Activated T-cell treated with anti-CD3 and anti-CD28 coated beads for 48 hours (primary cell): ENCODE measurements at regions not wholly inside any gene's neighbourhood (a gene's known extent, or its start where the extent isn't known, plus 50 kb on each side); places are given as distances from the start of the nearest gene placed in this dataset.
"Not testable (repeated sequence)": the region's sequence is repeated elsewhere in the genome, so short reads cannot be mapped to it uniquely, and the experiment has no call there.

Source experiments
- DNase-seq: peaks from one replicate; pipeline ENCODE4 v3.0.0-alpha.2; 2020; ENCODE audit warnings: low read depth

DNA sequence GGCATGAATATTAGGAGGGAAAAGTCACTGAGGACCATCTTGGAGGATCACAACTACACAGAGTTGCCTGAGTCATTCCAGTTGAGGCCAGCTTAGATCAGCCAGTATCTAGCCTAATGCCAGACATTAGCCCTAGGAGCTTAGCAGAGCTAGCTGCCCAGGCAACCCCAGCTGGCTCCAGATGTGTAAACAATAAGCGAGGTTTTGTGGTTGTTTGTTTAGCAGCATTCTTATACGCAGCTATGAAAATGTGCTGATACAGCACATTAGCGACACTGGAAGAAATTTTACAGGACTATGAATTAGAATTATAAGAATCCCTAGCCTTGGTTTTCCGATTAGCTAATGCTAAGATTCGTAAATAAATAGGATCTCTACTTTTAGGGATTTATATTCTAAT, 59.3 kb downstream of the BTBD3 start:
- no peak for DNase-seq

DNA sequence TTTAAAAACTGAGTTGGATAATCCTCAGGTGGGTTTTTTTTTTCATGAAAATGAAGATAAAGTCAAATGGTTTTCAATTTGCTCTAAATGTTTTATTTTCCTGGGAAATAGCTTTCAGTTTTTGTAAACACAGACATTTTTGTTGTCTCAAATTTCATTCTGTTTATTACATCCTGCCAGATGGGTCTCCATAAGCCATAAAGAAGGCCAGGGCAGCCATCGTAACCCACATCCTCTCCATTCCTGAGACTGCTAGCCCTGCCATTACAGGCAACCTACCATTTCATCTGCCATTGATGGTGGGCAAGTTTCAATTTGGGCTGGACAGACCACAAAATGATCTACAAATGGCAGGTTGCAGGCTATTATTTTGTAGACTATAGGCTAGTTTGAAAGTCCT, 60.8 kb downstream of the BTBD3 start:
- no peak for DNase-seq

DNA sequence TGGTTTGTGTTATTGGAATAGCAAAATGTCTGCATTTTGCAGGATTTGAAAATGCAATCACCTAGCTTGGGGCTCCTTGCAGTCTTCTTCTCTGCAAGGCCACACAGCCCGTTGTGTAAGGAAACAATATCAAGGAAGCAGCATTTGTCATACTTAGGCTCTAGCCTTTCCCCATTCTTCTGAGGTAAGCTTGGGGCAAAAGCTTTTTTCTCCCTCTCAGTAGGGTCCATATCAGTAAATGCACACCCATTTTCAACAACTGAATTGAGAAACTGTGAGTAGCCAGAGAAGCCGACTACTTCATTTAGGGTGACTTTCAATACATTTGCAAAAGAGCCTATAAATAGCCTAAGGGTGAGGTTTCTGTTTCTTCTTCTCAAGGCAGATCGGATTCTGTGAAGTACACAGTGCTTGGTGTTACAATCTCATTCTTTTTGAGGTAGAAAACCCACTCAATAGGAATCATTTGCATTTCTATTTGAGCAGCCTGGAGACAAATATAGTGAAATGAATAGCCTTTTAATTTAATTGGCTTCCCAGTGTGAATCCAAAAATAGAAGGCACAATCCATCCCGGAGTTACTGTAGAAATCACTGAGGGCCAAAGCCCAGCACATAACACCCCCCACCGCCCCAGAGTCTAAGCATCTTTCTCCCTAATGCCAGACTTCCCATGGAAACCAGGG, 61.8 kb downstream of the BTBD3 start:
- DNase-seq: no peak

DNA sequence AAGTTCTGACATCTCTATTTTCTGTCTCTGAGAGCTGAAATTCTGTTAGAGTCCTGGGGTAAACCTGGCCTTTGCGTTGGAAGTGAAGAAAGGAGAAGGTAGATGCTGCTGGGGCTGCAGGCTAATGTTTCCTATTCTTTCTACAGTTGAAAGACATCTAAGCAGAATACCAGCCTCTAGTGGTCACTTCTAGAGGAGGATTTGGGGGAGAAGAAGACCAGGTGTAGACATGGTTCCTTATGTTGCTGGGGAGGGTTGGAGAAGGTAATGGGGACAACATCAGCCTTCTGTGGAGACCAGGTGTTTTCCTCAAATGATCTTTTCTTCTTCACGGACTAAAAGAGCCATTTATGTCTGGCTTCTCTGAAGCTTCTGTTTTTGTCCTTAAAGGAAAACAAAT, 62.6 kb downstream of the BTBD3 start:
- DNase-seq: no peak

DNA sequence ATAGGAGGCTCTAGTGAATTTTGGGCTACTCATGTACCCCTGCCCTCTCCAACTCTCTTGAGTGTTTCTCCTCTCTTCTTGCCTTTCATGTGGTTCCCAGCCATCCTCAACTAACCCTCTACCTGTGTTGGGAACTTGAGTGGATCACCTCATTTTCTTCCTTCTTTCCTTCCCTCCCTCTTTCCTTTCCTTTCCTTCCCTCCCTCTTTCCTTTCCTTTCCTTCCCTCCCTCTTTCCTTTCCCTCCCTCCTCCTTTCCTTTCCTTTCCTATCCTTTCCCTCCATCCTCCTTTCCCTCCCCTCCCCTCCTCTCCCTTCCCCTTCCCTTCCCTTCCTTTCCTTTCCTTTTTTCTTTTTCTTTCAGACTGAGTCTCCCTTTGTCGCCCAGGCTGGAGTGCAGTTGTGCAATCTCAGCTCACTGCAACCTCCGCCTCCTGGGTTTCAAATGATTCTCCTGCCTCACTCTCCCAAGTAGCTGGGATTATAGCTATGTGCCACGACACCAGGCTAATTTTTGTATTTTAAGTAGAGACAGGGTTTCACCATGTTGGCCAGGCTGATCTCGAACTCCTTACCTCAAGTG, 63.8 kb downstream of the BTBD3 start:
- no peak for DNase-seq

DNA sequence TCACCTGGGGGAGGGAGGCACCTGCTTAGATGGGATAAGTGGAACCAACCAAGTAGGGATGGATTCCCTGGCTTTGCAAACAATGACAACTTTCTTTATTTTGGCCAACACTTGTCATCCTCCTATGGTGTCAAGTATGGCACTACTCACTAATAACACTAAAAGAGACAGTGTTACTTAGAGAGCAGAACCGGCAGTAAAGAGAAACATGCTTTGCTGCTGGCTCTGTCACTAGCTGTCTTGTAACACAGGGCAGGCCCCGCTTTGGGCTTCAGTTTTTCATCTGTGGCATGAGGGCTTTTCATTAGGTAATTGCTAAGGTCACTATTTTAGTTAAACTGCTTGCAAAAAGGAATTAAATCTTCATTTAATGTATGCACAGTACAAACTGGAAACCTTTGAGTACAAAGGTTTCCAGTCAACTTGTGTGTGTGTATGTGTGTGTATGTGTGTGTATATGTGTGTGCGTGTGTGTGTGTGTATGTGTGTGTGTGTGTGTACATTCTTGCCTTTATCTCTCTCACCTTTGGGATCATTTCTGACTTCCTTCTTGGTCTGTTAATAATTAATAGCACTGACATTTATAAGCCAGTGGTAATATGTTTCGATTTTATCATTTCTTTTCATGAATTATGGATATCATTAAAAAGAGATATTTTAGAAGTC, 64.7 kb downstream of the BTBD3 start:
- no peak for DNase-seq

DNA sequence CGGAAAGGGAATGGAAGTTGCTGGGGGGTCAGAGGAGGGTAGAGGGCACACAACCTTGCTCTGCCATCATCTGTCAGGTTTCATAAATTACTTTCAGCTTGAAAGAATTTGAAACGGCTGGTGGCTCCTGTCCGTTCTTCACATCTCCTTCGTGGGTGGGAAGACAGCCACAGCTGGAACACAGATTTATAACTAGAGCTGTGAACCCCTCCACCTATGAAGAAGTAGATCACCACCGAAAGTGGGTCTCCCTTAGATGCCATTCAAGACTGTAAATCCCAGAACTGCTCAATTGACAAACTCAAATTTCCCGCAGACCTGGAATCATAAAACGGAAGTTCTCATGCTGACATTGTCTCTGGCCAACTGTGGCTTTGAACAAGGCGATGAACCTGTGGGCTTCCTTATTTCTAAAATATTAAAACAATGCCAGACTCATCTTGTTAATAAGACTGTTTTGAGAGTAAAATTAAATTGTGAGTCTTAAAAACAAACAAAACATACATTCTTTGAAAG, 65.3 kb downstream of the BTBD3 start:
- no peak for DNase-seq

DNA sequence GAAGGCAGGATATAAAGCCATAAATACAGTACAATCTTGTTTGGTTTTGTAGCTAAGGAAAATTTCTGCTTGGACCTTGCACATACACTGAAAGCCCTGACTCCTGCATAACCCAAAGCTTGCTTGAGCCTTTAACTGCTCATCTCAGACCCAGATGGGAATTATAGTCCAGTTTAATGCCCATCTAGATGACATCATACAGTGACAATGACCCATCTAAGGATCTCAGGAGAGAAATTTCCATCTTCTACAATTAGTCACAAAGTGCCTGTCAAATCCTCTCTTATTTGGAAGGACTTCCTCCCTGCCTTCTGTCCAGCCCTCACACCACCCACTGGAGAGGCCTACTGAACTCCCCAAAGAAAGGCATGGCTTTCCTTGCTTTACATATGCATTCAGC, 69.3 kb downstream of the BTBD3 start:
- DNase-seq: no peak

DNA sequence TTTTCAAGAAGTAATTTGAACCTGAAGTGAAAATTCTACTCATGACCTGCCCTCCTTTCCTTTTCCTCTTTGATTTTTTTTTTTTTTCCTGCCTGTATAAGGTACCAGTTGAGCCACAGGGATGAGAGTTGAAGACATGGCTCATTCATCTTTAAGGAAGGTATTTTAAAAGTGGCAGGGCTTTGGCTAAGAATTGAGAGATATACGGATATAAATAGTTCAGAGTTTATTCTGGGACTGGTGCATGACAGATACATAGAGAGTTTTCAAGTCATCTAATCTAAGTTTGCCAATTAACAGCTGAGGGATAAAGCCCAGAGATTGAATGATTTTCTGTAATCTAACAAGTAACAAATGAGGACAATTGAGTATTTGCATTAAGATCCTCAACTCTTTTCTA, 69.8 kb downstream of the BTBD3 start:
- no peak for DNase-seq

DNA sequence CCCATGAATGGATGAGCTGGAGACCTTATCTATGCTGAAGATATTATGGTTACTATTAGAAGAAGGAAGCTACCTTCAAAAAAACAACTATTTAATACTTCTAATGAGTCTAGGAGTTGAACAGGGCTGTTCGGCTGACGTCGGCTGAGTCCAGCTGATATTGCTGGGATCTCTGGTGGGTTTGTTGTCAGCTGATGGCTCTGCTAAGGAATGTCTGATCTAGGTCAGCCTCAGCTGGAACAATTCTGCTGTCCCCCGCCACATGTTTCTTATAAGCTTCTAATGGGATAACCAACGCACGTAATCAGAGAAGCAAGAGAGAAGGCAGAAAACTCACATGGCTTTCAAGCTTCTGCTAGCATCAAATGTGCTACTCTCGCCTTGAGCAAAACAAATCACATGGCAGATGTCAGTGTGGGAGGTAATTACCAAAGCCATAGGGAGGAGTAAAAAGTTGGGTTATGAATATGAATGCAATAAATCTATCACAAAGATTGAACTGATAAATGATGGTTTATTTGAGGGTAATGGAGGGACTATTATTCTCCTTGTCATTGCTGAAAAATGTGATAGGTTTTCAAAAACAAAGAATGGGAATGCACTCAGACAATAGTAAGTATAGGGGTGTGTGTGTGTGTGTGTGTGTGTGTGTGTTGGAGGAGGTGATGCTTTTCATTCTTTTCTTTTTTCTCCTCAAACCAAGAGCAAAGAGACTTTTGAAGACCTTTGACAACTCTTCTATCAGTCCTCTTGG, 71.5 kb downstream of the BTBD3 start:
- DNase-seq: no peak

DNA sequence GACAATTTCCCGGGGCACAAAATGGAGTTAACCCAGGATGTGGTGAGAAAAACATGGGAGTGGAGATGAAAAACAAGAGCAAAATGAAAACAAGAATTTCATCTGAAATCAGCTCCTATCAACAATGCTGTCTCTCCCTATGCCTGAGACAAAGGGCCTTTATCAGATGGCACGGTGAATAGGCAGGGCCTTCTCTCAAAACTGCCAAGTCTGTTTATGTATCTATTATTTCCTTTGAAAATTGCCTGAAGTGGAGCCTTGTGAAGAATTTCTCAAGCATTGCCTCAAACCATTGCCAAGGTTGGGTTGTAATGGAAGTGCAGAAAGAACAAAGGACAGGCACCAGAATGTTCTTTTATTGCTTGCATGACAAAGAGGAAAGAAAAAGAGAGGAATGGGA, 74.7 kb downstream of the BTBD3 start:
- DNase-seq: no peak

DNA sequence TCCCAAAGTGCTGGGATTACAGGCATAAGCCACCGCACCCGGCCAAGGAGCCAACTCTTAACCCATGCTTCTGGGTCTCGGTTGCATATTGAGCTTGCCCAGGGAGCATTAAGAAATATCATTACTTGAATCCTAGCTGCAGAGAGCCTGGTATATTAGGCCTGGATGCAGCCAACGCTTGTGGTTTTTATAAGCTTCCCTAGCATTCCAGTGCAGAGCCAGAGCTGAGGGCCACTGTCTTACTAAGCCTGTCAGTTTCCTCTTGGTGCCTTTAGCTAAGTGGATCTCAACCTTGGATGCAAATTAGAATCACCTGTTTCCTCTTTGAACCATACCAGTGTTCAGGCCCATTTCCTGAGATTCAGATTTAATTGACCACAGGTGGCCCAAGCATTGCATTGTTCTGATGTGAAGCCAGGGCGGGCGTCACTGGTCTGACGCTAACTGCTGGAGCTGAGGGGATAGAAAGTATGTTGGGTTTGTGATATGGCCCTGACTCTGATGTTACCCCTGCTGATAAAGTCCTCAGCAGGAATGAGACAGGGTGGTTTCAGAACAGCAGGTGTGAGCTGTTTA, 76.3 kb downstream of the BTBD3 start:
- DNase-seq: no peak

DNA sequence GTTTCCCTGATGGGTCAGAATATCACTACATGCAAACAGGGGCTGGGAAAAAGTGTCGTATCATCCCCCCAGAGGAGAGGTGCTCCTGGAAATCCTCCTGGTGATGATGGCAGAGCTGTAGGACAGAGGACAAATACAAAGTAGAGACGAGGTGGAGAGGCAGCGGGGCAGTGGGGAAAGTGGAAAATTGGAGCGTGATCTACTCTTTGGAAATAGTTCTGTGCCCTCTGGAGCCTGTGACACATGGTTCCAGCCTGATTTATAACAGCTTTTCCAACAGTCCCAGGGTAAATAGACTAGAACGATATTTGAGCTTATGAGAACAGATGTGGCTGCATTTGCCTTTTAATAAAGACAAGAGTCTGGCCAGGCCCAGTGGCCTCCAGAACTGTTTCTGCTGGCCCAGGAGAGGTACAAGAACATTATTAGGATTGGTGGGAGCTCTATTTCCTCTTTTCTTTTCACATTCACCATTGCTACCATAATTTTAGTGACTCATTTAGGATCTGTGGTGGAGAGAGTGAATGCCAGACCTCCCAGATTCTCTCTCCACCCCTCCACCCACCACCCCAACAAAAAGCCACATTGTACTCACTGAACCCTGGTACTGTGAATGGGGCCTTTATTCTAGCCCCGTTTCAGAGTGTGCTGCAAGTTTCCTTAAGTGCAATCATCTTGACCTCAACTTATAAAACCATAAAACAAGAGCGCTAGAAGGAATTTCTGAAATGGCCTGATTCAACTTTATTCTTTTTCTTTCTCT, 78.3 kb downstream of the BTBD3 start:
- no peak for DNase-seq

DNA sequence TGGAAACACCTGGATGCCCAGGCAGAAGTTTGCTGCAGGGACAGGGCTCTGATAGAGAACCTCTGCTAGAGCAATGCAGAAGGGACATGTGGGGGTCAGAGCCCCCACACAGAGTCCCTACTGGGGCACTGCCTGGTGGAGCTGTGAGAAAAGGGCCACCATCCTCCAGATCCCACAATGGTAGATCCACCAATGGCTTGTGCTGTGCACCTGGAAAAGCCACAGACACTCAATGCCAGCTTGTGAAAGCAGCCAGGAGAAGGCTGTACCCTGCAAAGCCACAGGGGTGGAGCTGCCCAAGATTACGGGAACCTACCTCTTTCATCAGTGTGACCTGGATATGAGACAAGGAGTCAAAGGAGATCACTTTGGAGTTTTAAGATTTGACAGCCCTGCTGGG, 87.1 kb downstream of the BTBD3 start:
- not testable (repeated sequence) for DNase-seq

DNA sequence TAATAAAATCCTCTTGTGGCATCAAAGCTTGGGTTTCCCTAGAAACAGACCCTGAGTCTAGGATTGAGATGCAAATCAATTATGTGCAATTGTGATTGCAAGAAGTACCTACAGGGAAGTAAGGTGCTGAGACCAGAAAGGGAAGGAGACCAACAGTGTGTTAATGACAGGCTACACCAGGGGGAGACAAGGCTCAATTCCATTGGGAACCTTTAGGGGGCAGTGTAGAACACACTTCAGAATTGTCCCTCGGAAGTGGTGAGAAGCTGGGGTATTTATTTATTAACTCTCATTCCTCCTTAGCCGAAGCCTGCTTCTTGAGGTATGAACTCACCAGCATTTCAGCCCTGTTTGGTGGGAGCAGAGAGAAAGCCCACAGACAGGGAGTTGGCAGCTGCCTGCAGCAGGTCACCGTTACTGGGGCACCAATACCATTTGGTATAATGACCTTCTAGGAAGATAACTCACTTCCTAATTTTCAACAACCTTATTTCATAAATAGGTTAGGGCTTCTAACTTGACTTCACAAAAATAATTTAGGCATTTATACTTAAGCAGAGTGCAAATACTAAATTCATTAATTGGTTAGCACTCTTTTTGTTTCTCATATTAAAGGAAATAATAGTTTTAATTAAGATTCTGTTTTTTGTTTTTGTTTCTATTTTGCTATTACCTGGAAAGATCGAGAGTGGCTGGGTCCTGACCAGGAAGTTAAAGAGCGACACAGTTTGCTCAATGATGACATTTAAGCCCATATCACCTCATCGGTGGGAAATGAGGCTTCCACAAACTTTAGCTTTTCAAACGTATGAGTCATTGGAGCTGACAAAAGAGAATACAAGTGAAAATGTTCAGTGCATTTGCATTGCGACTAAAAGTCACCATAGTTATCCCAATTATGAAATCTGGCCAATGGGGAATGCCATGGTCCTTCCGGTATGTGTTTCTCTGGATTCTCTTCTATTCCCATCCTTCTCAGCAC, 94.8 kb downstream of the BTBD3 start:
- no peak for DNase-seq

DNA sequence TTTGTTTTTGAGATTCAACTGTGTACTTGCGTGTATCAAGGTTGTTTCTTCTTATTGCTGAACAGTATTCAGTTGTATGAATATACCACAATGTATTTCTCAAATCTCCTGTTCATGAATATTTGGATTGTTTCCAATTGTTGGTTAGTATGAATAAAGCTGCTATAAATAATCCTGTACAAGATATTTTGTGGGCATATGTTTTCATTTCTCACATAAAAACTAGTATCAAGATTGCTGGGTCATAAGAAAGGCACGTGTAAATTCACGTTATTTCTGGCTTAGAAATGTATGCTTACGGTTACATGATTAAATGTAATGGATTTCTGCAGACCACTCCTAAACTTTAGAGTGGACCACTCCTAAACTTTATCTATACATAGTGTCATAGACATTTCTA, 96.6 kb downstream of the BTBD3 start:
- no peak for DNase-seq

DNA sequence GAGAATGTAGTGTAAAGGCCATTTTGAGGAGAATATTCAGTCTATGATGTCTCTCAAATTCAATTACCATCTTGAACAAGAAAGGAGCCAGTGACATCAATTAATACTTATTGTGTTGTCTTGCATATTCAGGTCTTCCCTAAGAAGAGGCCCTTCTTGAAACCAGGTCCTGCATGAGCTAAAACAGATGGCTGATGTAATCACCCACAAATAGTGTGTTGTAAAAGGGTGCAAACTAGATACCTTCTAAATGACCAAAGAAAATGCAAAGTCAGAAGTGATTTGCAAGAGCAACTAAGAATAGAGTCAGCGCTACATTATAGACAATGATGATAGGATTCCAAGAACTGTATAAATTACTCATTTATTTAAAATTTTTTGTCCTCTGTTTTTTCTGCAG, 97.0 kb downstream of the BTBD3 start:
- no peak for DNase-seq

DNA sequence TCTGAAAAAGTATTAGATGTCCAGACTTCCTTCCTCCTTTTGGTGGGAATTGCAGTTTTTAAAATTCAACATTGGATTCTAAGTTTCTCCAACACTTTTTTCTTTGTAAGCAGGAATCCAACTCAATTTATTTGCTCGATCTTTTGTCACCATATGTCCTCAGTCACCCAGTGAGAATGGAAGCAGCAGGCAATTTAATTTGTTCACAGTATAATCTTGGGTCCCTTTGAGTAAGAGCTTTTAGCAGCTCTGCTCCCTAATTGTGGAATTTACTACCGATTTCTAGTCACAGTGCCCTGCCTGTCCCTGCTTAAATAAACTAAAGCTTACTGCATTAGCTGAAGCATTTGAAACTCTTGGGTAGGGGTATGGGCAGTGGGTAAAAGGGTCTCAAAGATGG, 98.6 kb downstream of the BTBD3 start:
- DNase-seq: no peak

DNA sequence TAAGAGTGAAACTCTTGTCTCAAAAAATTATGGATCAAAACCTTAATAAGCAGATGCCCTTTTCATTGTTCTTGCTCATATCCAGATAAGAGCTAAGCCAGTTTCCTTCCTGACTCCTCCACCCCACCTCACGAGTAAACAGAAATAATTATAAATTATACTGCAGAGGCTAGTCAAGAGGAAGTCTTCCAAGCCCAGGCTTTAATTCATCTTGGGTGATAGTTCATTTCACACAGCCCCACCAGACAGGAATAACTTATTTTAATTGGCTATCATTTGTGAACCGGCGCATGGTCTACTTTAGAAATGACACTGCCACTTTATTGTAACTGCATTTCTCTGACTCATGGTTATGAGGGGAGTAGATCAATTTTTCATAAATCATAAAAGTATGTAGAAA, 102.0 kb downstream of the BTBD3 start:
- DNase-seq: no peak

DNA sequence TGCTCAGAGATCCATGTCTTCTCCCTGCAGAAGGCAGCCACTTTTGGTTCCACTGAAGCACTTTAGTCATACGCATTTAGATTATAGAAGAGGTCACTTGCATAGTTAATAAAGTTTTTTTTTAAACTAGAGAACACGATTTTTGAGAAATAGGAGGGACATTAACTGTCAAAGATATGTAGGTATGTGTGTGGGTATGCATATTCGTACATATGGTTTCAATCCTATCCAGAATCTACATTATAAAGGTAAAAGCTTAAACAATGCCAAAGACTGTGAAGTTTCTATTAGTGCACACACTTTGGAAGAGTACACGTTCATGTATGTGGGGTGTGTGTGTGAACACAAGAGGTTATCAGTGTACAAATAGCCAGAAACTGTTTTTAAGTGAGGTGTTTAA, 103.2 kb downstream of the BTBD3 start:
- DNase-seq: no peak

DNA sequence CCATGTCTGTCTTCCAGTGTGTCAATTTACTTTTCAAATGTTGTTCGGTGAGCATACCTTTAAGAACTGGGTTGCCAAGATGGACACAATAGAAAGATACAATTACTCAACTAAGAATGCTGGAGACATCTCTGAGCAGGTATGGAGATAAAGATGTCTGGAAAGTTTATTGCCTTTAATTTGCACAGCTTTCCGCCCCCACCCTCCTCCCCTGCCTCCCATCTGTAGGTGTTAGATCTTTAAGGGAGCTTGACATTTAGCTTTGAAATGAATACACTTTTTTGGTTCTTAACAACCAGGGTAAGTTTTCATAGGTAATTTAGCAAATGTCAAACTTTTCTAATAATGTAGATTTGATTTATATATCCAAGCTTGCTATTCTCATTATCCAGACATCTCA, 104.4 kb downstream of the BTBD3 start:
- no peak for DNase-seq
